ENCODE measurements at regions not wholly inside any gene's neighbourhood (a gene's known extent, or its start where the extent isn't known, plus 50 kb on each side); places are given as distances from the start of the nearest gene placed in this dataset.

GRCh38 chr4:111519683-111520082, 625.6 kb upstream of the FAM241A start:
- DNase-seq = no peak

- no peak for DNase-seq
Observed at GRCh38 chr4:111530446-111530845, 614.8 kb upstream of the FAM241A start.

GRCh38 chr4:111535792-111536191, 609.5 kb upstream of the FAM241A start:
- no peak for DNase-seq

GRCh38 chr4:111537165-111537564, 608.1 kb upstream of the FAM241A start:
- no peak for DNase-seq

GRCh38 chr4:111537871-111538270, 607.4 kb upstream of the FAM241A start:
- no peak for DNase-seq

GRCh38 chr4:111540671-111541070, 604.6 kb upstream of the FAM241A start:
- no peak for DNase-seq

- no peak for DNase-seq
Observed at GRCh38 chr4:111542056-111542455, 603.2 kb upstream of the FAM241A start.

- no peak for DNase-seq
Observed at GRCh38 chr4:111546881-111547280, 598.4 kb upstream of the FAM241A start.

GRCh38 chr4:111556141-111556781, 589.0 kb upstream of the FAM241A start:
- DNase-seq = no peak

- DNase-seq = no peak
Observed at GRCh38 chr4:111556851-111557250, 588.4 kb upstream of the FAM241A start.

- no peak for DNase-seq
Observed at GRCh38 chr4:111562826-111563225, 582.4 kb upstream of the FAM241A start.

GRCh38 chr4:111572470-111572869, 572.8 kb upstream of the FAM241A start:
- DNase-seq = no peak

GRCh38 chr4:111573386-111573785, 571.9 kb upstream of the FAM241A start:
- no peak for DNase-seq

- no peak for DNase-seq
Observed at GRCh38 chr4:111579767-111580166, 565.5 kb upstream of the FAM241A start.

- DNase-seq = no peak
Observed at GRCh38 chr4:111595456-111595855, 549.8 kb upstream of the FAM241A start.

GRCh38 chr4:111596491-111596890, 548.8 kb upstream of the FAM241A start:
- DNase-seq = no peak

- DNase-seq = no peak
Observed at GRCh38 chr4:111601671-111602070, 543.6 kb upstream of the FAM241A start.

GRCh38 chr4:111602848-111603247, 542.4 kb upstream of the FAM241A start:
- DNase-seq = no peak

GRCh38 chr4:111605111-111605510, 540.1 kb upstream of the FAM241A start:
- no peak for DNase-seq

- no peak for DNase-seq
Observed at GRCh38 chr4:111610681-111611080, 534.6 kb upstream of the FAM241A start.

- no peak for DNase-seq
Observed at GRCh38 chr4:111618908-111619307, 526.3 kb upstream of the FAM241A start.

- DNase-seq = no peak
Observed at GRCh38 chr4:111628437-111628836, 516.8 kb upstream of the FAM241A start.

- DNase-seq = no peak
Observed at GRCh38 chr4:111630705-111631104, 514.5 kb upstream of the FAM241A start.

- DNase-seq = no peak
Observed at GRCh38 chr4:111631215-111631999, 513.8 kb upstream of the FAM241A start.
